GM18858 (cell line): ENCODE measurements at regions not wholly inside any gene's neighbourhood (a gene's known extent, or its start where the extent isn't known, plus 50 kb on each side); places are given as distances from the start of the nearest gene placed in this dataset.

ENCODE experiments used
- ATAC-seq: cut with Tn5 transposase; IDR thresholded peaks from one replicate; pipeline ENCODE4 v1.9.1; 2021; ENCODE audit not compliant: unreplicated experiment

DNA sequence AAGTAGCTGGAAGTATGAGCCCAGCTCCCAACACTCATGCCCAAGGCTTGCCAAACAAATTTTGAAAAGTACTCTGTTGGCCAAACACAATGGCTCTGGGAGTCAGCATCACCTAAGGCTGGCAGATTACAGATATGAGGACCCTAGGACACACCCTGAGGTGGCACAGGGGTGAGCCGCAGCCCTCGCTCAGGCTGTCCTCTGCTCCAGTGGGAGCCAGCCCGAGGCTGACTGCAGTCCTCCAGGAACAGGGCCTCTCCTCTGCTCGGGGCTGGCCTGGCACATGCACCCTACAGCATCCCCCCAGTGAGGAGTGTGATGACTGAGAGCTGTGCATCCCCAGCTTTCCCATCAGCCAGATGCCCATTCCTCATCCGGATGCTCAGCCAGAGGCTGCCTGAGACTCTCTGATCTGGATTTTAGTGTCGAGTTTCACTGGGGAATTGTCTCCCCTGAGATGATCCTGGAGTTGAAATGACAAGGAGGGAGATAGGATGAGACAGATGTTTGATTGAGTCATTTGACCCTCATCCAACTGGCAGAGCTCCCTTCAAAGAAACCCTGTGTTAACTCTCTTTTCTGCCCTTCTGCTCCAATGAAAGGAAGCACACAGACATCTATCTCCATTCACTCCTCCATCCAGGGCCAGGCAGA, 269.3 kb upstream of the NCKAP5 start:
- ATAC-seq = no peak

DNA sequence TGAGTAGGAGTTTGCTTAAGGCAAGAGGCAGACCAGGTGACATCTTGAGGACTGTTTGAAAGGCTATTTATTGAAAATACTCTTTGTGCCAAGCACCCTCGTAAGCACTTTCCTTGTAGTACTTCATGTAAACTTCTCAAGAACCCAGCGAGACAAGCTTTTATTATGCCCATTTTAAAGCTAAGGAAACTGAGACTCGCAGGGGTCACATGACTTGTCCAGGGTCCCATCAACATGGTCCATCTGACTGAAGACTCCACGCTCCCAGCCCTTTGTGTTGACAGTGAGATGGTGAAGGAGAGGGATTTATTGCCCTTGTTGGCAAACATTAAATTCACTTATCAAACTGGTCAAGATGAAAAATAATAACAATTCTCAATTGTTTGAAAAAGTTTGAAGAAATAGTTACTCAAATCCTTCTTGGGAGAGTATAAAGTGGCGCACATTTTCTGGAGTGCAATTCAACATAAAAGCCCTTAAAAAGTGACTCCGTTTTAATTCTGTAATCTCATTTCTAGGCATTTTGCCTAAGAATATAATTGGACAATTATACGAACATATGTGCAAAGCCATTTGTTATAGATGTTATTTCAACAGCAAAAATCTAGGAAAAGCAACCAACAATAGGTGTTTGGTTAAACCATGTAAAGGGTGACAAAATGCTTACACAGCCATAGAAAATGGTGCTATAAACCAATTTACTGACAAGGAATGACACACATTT, 270.5 kb upstream of the NCKAP5 start:
- no peak for ATAC-seq

DNA sequence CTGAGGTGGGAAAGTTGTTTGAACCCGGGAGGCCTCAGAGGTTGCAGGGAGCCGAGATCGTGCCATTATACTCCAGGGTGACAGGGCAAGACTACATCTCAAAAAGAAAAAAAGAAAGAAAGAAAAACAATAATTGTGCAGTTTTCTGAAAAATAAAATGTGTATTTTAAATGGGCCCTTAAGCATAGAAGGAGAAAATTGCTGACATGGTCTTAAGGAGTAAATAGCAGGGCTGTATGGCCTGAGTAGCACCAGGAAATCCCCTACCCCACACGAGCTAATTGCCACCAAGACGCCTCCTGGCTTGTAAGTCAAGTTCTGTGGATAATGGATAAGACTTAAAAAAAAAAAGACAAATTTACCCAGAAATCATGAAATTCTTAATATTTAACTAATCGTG, 271.4 kb upstream of the NCKAP5 start:
- no peak for ATAC-seq

DNA sequence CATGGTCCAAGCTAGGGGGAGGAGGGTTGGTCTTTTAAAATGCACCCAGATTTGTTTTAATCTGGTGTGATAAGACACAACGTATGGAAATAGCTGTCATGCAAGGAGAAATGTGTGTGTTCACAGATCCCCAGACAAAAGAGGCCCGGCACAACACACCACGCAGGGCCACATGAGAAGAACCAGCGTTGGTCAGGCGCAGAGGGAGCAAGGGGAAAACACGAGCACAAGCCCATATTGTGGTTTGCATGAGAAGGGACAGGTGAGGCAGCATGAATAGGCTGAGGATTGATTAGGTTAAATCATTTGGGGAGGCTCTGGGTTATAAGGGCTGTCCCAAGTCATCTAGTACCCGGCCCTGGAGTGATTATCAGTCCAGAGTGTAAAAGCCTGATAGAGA, 272.5 kb upstream of the NCKAP5 start:
- no peak for ATAC-seq

DNA sequence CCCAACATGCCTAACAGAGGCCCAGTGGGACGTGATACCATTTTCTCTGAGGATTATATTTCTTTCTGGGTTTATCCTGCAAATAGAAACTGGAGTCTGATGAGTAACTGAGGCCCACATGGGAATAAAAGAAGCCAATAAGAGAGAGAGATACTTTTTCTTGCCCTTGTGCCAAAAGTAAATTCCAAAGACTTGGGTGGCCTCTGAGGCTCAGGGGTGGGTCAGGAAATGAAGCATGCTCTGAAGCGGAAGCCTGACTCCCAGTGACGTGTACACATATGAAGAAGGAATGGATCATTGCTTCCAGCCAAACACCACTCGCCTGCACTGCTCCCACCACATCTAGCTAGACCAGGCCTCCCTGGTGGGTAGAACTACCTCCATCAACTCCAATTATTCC, 273.6 kb upstream of the NCKAP5 start:
- no peak for ATAC-seq

DNA sequence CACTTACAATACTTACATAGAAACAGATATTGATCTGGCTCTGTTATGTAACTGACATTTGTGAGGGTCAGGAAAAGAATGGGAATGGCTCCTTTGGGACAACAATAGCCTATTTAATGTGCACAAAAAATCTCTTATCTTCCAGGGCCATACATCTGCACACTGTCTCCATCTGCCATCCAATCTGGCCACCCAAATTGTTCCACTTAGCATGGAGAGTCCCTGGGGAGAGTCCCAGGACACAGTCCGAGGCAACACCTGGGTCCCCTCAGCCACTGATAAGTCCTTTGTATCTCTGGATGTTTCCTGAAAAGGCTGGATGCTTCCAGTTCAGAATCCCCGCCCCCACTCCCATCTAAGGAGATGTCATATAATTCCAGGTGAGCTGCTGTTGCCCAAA, 274.2 kb upstream of the NCKAP5 start:
- no peak for ATAC-seq

DNA sequence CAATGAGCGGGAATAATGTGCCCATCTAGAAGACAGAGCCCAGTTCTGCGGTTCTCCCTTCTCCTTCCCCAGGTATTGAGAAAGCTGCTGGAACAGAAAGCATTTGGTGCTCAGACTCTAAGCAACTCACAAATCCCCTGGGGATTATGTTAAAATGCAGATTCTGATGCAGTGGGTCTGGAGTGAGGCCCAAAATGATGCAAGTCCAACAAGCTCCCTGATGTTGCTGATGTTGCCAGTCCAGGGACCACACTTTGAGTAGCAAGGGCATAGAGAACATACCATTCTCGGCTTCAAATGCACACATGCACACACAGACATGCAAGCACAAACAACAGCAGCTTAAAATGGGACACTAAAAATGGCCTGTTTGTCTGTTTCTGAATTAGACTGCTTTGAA, 274.8 kb upstream of the NCKAP5 start:
- no peak for ATAC-seq

DNA sequence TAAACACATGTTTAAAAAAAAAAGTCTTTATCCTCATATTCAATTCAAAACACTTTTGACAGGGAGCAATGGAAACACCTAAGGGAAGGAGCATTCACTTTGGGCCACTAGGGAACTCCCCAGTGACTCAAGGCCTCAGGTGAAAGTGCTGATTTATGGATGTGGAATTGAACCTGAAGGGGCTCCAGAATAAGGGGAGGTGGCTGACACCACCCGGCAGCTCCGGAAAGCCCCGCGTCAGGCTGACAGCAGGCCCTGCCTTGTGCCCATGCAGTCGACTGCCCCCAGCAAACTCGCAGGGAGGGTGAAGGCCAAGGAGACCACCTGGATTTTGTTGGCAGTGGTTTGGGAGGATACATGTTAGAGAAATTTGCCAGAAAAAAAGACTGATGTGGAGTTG, 275.3 kb upstream of the NCKAP5 start:
- ATAC-seq = no peak

DNA sequence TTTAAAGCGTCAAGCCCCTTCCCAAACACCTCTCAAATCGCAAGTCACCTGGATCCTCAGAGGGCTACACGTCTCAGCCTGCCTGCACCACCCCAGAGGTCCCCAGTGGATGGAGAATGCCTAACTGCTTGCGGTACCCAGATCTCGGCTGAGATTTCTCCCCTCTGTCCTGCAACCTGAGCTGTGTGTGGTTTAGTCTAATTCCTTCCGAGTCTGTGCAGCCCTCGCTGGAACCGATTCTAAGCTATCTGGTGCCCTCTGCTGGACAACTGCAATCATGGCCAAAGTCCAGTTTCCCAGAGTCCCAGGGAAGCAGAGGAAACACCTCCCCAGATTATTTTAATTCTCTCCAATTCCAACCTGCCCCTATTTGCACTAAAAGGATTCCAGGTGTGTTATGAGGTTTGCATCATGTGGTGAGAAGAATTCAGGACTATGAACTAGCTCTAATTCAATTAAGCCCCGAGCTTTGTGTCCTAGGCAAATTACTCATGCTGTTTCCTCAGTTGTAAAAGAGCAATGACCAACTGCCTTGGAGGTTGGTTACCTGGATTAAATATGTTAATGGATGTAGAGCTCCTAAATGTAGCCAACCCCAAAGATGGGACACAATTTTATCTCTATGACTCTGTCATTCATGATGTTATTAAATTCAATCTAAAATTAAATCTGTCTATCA, 276.1 kb upstream of the NCKAP5 start:
- ATAC-seq = peak; percentile 77

DNA sequence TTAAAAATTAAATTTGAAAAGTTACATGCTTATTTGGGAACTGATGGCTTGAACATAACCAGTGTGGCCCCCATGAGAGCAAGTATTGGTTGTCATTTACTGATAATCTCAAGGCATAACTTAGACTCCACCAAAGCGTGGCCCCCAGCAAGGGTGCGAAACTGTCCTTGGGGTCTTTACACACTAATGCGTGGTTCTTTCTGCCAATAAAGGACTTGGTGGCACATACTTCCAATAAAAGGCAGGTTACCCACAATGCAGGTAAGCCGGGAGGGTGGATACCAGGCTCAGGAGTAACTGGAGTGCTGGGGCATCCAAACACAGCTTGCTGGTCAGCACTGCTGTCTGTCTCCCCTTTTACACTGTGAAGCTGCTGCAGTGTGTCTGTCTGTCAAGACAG, 278.2 kb upstream of the NCKAP5 start:
- ATAC-seq = no peak

DNA sequence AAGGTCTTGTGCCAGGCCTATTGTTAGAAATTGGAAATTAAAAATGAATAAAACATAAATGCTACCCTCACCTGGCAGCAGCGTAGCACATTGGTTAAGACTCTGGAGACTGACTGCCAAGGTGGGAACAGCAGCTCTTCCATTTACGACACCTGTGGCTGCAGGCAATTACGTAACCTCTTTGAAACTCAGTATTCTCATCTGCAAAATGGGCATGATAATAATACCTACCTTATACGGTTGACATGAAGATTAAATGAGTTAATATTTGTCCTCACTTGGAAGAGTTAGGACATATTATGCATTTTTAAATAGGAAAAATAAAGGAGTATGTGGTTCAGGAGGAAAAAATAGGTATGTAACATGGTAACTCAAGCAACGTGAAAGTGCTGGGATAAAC, 279.3 kb upstream of the NCKAP5 start:
- ATAC-seq = no peak

DNA sequence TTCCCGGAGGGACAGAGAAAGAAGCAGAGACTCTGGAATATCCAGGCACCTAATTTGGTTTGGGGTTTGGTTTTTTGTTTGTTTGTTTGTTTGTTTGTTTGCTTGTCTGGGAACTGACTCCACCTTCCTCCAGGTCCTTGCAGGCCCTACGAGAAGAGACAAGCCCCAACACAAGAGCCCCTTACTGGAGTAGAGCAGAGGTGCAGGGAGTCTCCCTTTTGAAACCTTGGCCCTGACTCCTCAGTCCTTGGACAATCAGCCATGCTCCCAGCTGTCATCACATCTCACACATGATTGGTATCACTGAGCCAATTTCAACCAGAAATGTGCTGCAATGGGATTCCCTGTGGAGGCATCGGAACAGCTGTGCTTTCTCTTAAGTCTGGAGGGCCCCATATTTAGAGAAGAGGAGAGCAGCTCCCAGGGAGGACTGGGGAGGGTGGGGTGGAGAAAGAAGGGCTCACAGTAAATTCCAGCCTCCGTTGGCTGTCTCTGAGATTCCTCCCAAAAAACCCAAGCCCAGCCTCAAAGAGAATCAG, 279.9 kb upstream of the NCKAP5 start:
- no peak for ATAC-seq

DNA sequence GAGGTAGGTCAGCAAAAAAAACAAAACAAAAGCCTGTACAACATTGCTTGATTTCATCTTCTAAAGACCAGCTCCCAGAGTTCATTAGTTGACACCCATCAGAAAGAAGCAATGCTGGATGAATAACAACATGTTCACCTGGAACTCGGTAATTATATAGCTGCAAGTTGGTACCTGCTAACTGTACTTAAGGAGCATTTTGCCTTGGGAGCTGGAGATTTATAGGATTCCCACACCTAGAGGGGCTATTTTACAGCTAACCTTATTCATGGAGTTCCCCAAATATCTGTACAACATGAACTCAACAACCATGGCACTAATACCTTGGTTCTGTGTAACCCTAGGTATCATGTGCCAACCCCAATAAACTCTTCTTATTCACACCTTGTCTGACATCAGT, 281.1 kb upstream of the NCKAP5 start:
- ATAC-seq = no peak

DNA sequence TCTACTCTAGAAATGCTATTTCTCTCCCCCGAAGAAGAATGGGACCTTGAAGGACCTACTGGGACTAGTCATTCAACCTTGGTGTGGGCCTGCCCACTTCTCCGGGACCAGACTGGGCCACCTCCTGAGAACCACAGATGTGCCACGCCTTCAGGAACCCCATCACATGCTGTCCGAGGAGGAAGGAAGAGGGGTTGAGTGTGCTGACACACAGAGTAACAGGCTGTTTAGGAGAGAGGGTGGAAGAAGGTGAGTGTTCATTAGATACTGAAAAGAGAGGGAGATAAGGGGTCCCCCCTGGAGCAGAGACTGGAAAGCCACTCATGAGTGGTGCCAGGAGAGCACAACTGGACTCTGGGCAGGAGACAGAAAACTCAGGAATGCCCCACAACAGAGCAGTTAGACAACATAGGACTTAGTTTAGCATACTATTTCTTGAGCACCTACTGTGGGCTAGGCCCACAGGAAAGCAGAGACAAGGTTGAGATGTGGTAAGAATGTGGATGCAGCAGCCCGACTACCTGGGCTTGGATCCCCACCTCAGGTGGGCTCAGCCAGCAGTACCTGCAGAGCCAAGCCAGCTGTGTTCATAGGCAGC, 286.4 kb upstream of the NCKAP5 start:
- no peak for ATAC-seq

DNA sequence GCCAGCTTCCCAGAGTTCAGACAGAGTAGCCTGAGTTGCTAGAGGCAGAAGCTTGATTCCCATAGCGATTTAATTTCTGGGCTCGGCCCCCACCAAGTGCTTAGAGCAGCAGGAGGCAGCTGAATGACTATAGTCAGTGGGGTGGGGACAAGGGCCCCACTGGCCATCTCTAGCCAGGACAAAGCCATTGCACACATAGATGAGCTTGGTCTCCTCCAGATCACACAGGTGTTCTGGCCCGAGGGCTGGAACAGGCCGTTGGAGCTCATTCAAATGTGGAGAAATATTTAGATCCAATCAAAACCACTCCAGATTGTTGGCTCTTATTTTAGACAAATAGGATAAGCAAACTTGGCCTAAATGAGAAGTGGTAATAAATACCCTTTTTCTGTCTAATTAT, 287.3 kb upstream of the NCKAP5 start:
- ATAC-seq = no peak

DNA sequence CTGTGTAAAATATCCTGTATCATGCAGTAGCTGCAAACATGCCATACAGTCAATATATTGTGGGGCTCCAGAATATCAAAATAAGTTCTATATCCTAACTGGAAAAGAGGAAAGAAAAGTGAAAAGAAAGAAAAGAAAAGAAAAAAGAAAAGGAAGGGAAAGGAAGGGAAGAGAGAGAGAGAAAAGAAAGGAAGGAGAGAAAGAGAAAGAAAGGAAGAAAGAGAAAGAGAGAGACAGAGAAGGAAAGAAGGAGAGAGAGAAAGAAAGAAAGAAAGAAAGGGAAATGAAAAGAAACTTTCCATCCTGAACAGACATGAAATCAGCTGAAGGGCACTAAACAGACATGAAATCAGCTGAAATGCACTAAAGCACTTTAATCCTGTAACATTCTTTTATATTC, 288.4 kb upstream of the NCKAP5 start:
- ATAC-seq = no peak

DNA sequence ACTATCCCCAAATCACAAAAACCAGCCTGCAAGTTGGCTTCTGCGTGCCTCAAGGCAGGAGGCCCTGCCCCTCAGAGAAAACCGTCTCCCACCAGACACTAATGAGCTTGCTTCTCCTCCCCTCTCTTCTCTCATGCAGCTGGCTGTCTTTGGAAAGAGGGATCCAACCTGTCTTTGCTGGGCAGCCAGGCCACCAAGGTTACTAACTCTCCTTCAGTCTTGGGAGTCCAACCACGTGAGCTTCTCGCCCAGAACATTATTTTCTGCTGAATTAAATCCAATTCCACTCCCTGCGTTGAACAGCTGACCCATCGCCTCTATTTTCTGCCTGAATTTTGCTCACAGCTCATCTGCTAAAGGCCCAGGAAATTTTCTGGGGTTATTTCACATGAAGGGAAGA, 291.3 kb upstream of the NCKAP5 start:
- no peak for ATAC-seq

DNA sequence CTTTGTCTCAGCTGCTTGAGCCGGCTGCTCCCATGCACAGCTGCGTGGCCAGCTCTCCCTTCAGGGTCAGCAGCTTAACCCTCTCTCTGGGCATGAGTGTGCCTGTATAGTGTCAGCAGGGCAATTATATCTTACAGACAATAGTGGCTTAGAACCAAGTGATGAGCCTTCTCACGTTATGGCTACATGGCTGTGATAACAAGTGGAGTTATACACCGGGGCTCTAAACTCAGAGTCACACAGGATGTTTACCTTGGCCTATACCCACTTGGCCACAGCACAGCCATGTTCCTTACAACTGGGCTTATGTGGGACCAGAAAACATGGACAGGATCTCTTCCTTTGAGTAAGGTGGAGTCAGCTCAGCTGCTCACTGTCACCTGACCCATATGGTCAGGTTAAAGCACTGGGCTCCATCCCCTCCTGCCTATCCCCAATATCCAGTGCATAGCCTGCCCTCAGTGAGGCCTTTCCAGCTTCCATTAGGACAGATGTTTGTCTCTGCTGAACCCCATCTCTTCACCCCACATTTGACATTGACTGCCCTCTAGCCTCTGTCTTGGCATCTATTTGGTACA, 294.2 kb upstream of the NCKAP5 start:
- ATAC-seq = no peak

DNA sequence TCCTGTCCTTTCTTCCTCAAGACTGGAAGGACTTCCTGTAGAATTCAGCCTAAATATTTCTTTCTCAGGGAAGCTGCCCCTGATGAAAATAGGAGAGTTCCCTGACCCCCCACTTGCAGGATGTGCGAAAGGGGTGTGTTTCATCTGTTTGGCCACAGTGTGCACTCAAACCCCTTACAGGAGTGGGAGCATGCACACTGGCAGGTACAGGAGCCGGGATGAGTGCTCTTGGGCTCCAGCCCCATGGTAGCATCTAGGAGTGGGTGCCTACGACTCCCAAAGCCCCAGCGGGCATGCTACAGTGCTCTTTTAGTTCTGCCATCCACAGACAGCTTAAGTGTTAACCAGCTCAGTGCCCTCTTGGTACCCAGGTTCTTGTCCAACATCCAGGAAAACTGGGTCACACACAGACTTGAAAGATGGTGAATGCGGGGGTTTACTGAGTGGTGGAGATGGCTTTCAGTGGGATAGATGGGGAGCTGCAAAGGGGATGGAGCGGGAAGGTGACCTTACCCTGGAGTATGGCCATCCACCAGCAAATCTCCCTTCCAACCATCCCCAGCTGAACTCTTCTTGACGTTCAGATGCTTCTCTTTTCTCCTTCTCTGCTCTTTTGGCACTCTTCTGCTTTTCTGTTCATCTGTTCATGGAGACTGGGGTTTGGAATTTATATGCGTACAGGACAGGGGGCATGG, 295.0 kb upstream of the NCKAP5 start:
- no peak for ATAC-seq

DNA sequence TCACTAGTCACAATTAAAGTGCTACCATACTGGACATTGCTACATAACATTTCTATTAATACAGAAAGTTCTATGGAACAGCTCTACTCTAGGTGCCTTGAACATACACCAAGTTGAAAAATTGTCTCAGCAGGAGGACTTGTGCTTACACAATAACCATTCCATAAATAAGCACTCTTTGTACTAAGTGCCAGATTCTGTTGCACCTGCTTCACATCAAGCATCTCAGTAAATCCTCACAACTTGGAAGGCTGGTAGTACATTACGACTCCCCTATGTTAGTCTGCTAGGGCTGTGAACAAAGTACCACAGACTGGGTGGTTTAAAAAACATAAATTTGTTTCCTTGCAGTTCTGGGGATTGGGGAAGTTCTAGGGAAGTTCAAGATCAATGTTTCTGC, 296.9 kb upstream of the NCKAP5 start:
- no peak for ATAC-seq

DNA sequence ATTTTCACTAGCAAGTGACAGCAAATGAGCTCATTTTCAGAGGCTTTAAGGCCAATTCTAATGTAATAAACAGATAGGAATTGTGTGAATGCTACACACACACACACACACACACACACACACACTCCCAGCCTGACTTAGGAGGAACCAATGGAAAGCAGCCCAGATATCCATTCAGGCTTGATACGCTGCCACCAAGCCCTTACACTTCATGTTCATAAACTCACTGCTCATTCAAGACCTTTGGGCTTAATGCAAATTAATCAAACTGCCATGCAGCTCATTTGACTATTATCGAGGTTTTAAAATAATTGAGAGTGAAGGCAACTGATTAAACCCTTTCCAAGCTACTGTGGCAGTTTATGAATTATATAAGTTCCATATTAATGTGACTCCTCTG, 298.9 kb upstream of the NCKAP5 start:
- no peak for ATAC-seq
